ENCODE measurements at regions not wholly inside any gene's neighbourhood (a gene's known extent, or its start where the extent isn't known, plus 50 kb on each side); places are given as distances from the start of the nearest gene placed in this dataset.

- no peak overlapping the region for H3K4me3 ChIP-seq (ENCODE audit: low read depth, low read length, poor library complexity, severe bottlenecking)
- H3K9me2 ChIP-seq (ENCODE audit: low read depth, low read length): no peaks in the 10 kb centered on the region
- no peaks in the 10 kb centered on the region for H3K4me1 ChIP-seq (ENCODE audit: insufficient read depth, low read length, severe bottlenecking)
- H3K79me2 ChIP-seq (ENCODE audit: insufficient read depth, low read length): no peaks in the 10 kb centered on the region
- H2AFZ ChIP-seq (ENCODE audit: low read length): no peak overlapping the region
- TF ChIP-seq EZH2 (IDR thresholded peaks at IDR 0.05; ENCODE audit: borderline replicate concordance, low read length) (no peak), CTCF (IDR thresholded peaks at IDR 0.05; ENCODE audit: low read length) (no peak)
- no peak overlapping the region for H3K27ac ChIP-seq (ENCODE audit: low read depth, low read length, poor library complexity, severe bottlenecking)
- H4K20me1 ChIP-seq (ENCODE audit: insufficient read depth, low read length): no peaks in the 10 kb centered on the region
- no peak overlapping the region for H3K4me2 ChIP-seq (ENCODE audit: low read length)
- no peaks in the 10 kb centered on the region for H3F3A ChIP-seq (ENCODE audit: insufficient read depth, low read length)
- no peak overlapping the region for H3K9ac ChIP-seq (ENCODE audit: low read length)
- H3K27me3 ChIP-seq (ENCODE audit: insufficient read depth, low read length): no peaks in the 10 kb centered on the region
- H3K9me3 ChIP-seq (ENCODE audit: low read length): no peaks in the 10 kb centered on the region
- no peaks in the 10 kb centered on the region for H3K36me3 ChIP-seq (ENCODE audit: insufficient read depth, low read length)
Measured at GRCh38 chr12:124093297-124093696, 120.3 kb downstream of the ZNF664 start.

- TF ChIP-seq EZH2 (IDR thresholded peaks at IDR 0.05; ENCODE audit: borderline replicate concordance, low read length): no peak
- TF ChIP-seq CTCF (IDR thresholded peaks at IDR 0.05; ENCODE audit: low read length): no peak
- no peaks in the 10 kb centered on the region for H3K79me2 ChIP-seq (ENCODE audit: insufficient read depth, low read length)
- H3K9me3 ChIP-seq (ENCODE audit: low read length): no peaks in the 10 kb centered on the region
- no peak overlapping the region for H2AFZ ChIP-seq (ENCODE audit: low read length)
- H3K4me1 ChIP-seq (ENCODE audit: insufficient read depth, low read length, severe bottlenecking): no peaks in the 10 kb centered on the region
- no peak overlapping the region for H3K4me3 ChIP-seq (ENCODE audit: low read depth, low read length, poor library complexity, severe bottlenecking)
- no peaks in the 10 kb centered on the region for H3F3A ChIP-seq (ENCODE audit: insufficient read depth, low read length)
- H3K27me3 ChIP-seq (ENCODE audit: insufficient read depth, low read length): no peaks in the 10 kb centered on the region
- no peaks in the 10 kb centered on the region for H3K36me3 ChIP-seq (ENCODE audit: insufficient read depth, low read length)
- no peak overlapping the region for H3K9ac ChIP-seq (ENCODE audit: low read length)
- no peak overlapping the region for H3K27ac ChIP-seq (ENCODE audit: low read depth, low read length, poor library complexity, severe bottlenecking)
- H4K20me1 ChIP-seq (ENCODE audit: insufficient read depth, low read length): no peaks in the 10 kb centered on the region
- no peak overlapping the region for H3K4me2 ChIP-seq (ENCODE audit: low read length)
- no peaks in the 10 kb centered on the region for H3K9me2 ChIP-seq (ENCODE audit: low read depth, low read length)
Measured at GRCh38 chr12:124094188-124094587, 121.2 kb downstream of the ZNF664 start.

- no peaks in the 10 kb centered on the region for H3K36me3 ChIP-seq (ENCODE audit: insufficient read depth, low read length)
Measured at GRCh38 chr12:124094733-124095132, 121.7 kb downstream of the ZNF664 start.

More at GRCh38 chr12:124094733-124095132, 121.7 kb downstream of the ZNF664 start:
- no peaks in the 10 kb centered on the region for H3K79me2 ChIP-seq (ENCODE audit: insufficient read depth, low read length)
- H2AFZ ChIP-seq (ENCODE audit: low read length): no peak overlapping the region
- no peaks in the 10 kb centered on the region for H4K20me1 ChIP-seq (ENCODE audit: insufficient read depth, low read length)
- TF ChIP-seq EZH2 (IDR thresholded peaks at IDR 0.05; ENCODE audit: borderline replicate concordance, low read length): no peak
- TF ChIP-seq CTCF (IDR thresholded peaks at IDR 0.05; ENCODE audit: low read length): no peak
- H3K27me3 ChIP-seq (ENCODE audit: insufficient read depth, low read length): no peaks in the 10 kb centered on the region
- H3K9ac ChIP-seq (ENCODE audit: low read length): no peak overlapping the region
- H3K4me1 ChIP-seq (ENCODE audit: insufficient read depth, low read length, severe bottlenecking): no peaks in the 10 kb centered on the region
- H3K27ac ChIP-seq (ENCODE audit: low read depth, low read length, poor library complexity, severe bottlenecking): no peak overlapping the region
- no peaks in the 10 kb centered on the region for H3F3A ChIP-seq (ENCODE audit: insufficient read depth, low read length)
- H3K4me3 ChIP-seq (ENCODE audit: low read depth, low read length, poor library complexity, severe bottlenecking): no peak overlapping the region
- H3K4me2 ChIP-seq (ENCODE audit: low read length): no peak overlapping the region
- H3K9me2 ChIP-seq (ENCODE audit: low read depth, low read length): no peaks in the 10 kb centered on the region
- no peaks in the 10 kb centered on the region for H3K9me3 ChIP-seq (ENCODE audit: low read length)
